ENCODE measurements at regions not wholly inside any gene's neighbourhood (a gene's known extent, or its start where the extent isn't known, plus 50 kb on each side); places are given as distances from the start of the nearest gene placed in this dataset.

- DNase-seq (ENCODE audit: low read depth in 2 of 2): no peak
These were observed 116.1 kb upstream of the SH3BP4 start for GRCh38 chr2:234835738-234836137.

GRCh38 chr2:234834228-234834923 is 117.4 kb upstream of the SH3BP4 start:
- no peak for DNase-seq (ENCODE audit: low read depth in 2 of 2)

DNA sequence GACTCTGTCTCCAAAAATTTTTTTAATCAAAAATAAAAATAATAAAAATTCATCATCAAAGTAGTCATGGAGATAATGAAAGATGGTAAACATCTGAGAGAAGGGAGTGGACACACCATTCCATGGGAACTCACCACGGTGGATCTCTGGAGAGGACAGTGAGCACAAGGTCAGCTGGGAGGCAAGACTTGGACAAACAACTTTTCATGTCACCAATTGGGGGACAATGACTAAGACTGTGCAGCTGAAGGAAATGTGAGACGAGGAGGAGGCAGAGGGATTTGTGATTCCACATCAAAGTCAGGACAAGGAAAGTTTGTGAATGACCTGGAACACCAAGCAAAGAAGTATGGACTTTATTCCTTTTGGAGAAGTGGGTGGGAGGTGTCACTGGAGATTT is 121.0 kb upstream of the SH3BP4 start:
- DNase-seq (ENCODE audit: low read depth in 2 of 2): no peak

- DNase-seq (ENCODE audit: low read depth in 2 of 2): no peak
These were observed 122.8 kb upstream of the SH3BP4 start for GRCh38 chr2:234829074-234829455.

GRCh38 chr2:234828382-234829073 is 123.3 kb upstream of the SH3BP4 start:
- no peak for DNase-seq (ENCODE audit: low read depth in 2 of 2)

DNA sequence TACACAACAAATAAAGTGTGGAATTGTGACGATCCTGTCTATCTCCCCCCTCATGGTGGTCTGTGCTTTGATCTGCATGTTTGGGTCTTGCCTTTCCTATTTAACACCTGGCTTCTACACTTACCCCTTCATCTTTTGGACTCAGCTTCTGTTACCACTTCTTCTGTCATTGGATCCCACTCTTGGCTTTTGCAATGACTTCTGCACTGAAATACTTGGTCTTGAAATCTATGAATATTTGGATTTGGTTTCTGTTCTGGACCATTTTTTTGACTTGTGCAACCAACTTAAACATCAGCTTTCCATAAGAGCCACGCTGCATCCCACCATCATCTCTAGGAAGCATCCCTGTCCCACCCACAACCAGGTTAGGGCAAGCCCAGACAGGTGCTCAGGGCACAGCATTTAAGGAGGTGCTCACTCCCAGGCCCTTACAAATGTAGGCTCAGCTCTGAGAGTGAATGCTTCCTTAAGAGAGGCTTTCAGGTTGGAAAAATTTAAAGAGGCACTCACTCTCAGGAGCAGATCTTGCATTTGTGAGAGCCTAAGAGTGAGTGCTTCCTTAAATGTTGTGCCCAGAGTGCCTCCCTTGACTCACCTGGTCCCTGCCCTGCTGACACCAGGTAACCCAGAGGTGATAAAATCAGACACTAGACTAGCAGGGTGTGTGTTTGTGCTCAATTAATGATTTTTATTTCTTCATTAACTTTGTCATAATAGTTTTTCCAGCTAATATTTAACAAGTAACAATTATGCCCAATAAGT is 124.5 kb upstream of the SH3BP4 start:
- DNase-seq (ENCODE audit: low read depth in 2 of 2): no peak

- no peak for DNase-seq (ENCODE audit: low read depth in 2 of 2)
These were observed 125.1 kb upstream of the SH3BP4 start for GRCh38 chr2:234826681-234827080.

GRCh38 chr2:234825616-234826015 is 126.2 kb upstream of the SH3BP4 start:
- DNase-seq (ENCODE audit: low read depth in 2 of 2): no peak

GRCh38 chr2:234823877-234824376 is 127.9 kb upstream of the SH3BP4 start:
- no peak for DNase-seq (ENCODE audit: low read depth in 2 of 2)

- DNase-seq (ENCODE audit: low read depth in 2 of 2): no peak
These were observed 128.5 kb upstream of the SH3BP4 start for GRCh38 chr2:234823196-234823876.

DNA sequence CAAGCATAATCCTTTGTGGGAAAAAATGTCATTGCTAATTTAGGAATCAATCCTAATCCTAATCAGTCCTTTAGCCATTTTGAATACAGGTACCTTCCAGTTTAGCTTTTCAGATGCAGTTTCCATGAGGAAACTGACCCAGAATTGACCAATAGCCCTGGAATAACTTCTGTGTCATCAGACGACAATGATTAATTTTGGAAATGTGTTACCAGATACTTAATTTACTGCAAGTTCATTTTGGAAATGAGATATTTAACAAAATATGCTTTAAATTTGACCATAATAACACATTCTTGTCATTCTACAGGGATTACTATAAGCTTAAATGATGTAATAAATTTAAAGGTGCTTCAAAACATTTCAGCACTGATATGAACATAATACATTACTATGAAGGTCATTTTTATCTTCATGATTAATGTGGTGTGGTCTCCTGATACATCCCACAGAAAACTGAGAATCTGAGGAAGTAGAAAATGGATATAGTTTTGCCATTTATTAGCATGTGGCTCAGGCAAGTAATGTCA is 129.8 kb upstream of the SH3BP4 start:
- DNase-seq (ENCODE audit: low read depth in 2 of 2): no peak

DNA sequence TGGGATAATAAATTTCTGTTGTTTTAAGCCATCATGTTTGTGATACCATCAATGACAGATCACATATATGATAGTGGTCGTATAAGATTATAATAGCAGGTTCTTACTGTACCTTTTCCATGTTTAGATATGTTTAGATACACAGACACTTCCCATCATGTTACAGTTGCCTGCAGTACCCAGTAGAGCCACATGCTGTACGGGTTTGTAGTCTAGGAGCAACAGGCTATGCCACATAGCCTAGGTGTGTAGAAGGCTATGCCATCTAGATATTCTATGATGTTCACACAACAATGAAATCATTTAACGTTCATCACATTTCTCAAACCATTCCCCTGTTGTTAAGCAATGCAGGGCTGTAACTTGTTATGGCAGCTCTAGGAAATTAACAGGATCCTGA is 132.9 kb upstream of the SH3BP4 start:
- DNase-seq (ENCODE audit: low read depth in 2 of 2): no peak

DNA sequence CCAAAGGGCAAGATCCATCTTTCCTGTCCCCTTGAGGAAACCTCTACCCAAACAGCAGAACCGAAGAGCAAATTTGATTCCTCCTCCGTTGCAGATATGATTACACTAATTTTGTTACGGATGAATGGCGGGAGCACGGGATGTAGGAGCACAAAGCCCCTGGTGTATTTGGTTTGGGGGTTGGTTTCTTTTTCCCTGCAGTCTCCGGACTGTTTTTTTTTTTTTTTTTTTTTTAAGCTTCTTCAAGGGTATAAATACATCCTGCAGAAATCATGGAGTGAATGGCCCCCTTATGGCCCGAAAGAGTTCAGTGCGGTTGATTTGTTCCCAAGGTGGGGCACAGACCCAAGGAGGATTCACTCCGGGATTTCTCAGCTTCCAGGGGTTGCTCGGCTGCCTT is 135.3 kb upstream of the SH3BP4 start:
- no peak for DNase-seq (ENCODE audit: low read depth in 2 of 2)

GRCh38 chr2:234816056-234816455 is 135.8 kb upstream of the SH3BP4 start:
- no peak for DNase-seq (ENCODE audit: low read depth in 2 of 2)

GRCh38 chr2:234814374-234814773 is 137.4 kb upstream of the SH3BP4 start:
- DNase-seq (ENCODE audit: low read depth in 2 of 2): no peak

DNA sequence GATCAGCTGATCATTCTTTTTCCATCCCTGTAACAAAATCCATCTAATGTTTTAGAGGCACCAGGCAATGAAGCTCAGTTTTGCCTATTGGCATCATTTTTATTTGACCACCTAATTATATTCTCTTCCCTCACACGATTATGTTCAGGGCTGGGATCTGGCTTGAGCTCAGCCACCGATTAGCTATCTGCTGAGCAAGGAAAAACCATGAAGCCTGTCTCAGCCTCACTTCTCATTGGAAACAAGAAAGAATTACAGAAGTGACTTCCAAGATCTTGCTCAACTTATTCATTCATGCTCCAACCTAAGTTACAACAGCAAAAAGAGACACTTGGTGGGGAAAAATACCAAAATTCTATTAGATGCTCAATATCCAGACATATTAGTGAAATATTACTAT is 139.0 kb upstream of the SH3BP4 start:
- no peak for DNase-seq (ENCODE audit: low read depth in 2 of 2)

DNA sequence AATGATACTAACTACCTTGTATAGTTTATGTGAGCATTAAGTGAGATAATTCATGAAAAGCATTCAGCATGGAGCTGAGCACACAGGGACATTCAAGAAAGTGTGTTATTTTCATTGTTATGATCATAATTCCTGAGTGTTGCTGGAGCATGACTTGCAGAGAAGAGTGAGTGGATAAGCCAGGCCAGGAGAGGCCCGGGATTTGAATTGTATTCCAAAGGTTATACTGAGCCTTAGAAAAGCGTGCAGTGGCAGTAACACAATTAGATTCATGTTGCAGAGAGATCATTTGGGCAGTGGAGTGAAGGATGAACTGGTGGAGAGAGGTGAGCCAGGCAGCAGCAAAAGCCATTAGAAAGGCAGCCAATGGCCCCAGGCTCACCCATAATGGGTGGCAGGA is 142.9 kb upstream of the SH3BP4 start:
- no peak for DNase-seq (ENCODE audit: low read depth in 2 of 2)

- no peak for DNase-seq (ENCODE audit: low read depth in 2 of 2)
These were observed 145.0 kb upstream of the SH3BP4 start for GRCh38 chr2:234806818-234807217.

DNA sequence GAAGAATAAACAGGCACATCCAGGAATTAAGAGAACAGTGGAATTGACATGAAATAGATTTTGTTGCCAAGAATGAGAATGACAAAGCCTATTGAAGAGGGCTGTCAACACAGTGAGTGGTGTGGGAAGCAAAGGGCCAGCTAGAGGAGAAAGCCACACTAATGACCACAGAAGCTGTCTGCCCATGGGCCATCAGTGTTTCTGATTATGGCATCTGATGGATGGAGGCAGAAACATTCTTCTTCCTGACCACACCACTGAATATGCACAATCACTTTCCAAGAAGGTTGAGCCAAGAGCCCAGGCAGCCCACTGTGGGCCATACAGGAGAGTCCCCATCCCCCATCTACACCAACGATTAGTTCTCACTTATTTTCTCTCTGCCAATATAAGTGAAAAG is 146.0 kb upstream of the SH3BP4 start:
- DNase-seq (ENCODE audit: low read depth in 2 of 2): no peak

DNA sequence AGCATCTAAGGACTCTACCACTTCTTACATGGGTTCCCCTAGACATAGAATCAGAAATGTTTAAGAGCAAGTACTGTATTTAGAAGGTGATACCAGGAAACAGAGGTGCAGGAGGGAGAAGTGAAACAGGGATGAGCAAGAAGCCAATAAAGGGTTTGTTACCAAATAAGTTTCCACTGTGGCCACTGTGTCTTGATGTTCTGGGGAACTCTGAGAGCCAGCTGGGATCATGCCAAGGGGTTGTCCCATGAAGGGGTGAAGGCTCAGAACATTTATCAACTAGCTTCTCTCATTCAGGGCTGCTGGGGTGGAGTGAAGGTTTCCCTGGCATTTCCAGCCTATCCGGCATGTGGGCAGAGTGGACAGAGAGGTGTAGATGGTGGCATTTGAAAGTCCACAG is 147.1 kb upstream of the SH3BP4 start:
- DNase-seq (ENCODE audit: low read depth in 2 of 2): no peak

GRCh38 chr2:234802845-234803171 is 149.0 kb upstream of the SH3BP4 start:
- DNase-seq (ENCODE audit: low read depth in 2 of 2): no peak

All from stimulated activated CD8-positive, alpha-beta memory T cell treated with anti-CD3 and anti-CD28 coated beads, Interleukin-7, amount 100 ng/mL, for 4 hours (primary cell).